Coronary artery (tissue), 2 donors: ENCODE measurements at regions not wholly inside any gene's neighbourhood (a gene's known extent, or its start where the extent isn't known, plus 50 kb on each side); places are given as distances from the start of the nearest gene placed in this dataset.

Source experiments
- DNase-seq: peaks from one replicate; pipeline ENCODE4 v3.0.0-alpha.2; 2017; ENCODE audit warnings: low spot score
- H3K27ac ChIP-seq, 2 donors: fragments of 200-600 bp; sonication (generic); one replicate each; pipeline ENCODE4 v1.5.1; 2016 to 2019
- H3K4me3 ChIP-seq: fragments of 200-600 bp; sonication (generic); 2 replicates; pipeline ENCODE4 v1.5.1; 2016; ENCODE audit warnings: mild to moderate bottlenecking, moderate library complexity
- CTCF ChIP-seq: fragments of 200-600 bp; sonication (generic); IDR thresholded peaks from one replicate; pipeline ENCODE4 v1.5.1; 2019; ENCODE audit warnings: antibody characterized with exemption

GRCh38 chr14:82861313-82861712 lies 1327.7 kb upstream of the SEL1L start:
- Histone ChIP-seq H3K27ac (no peak overlapping the region), H3K4me3 (no peak overlapping the region)
- DNase-seq: no peak
- TF ChIP-seq CTCF: no peak

GRCh38 chr14:82872494-82872893 lies 1338.8 kb upstream of the SEL1L start:
- no peak for TF ChIP-seq CTCF
- H3K27ac ChIP-seq: no peak overlapping the region
- no peak overlapping the region for H3K4me3 ChIP-seq
- no peak for DNase-seq

GRCh38 chr14:82878951-82879350 lies 1345.3 kb upstream of the SEL1L start:
- Histone ChIP-seq H3K4me3 (no peak overlapping the region), H3K27ac (no peak overlapping the region)
- DNase-seq: no peak
- TF ChIP-seq CTCF: no peak

- no peak for TF ChIP-seq CTCF
- Histone ChIP-seq H3K4me3 (no peak overlapping the region), H3K27ac (no peak overlapping the region)
- no peak for DNase-seq
Measured at GRCh38 chr14:82879949-82880535, 1346.4 kb upstream of the SEL1L start.

- TF ChIP-seq CTCF: no peak
- no peak overlapping the region for H3K4me3 ChIP-seq
- no peak overlapping the region for H3K27ac ChIP-seq
- DNase-seq: no peak
Measured at GRCh38 chr14:82886670-82887069, 1353.0 kb upstream of the SEL1L start.

DNA sequence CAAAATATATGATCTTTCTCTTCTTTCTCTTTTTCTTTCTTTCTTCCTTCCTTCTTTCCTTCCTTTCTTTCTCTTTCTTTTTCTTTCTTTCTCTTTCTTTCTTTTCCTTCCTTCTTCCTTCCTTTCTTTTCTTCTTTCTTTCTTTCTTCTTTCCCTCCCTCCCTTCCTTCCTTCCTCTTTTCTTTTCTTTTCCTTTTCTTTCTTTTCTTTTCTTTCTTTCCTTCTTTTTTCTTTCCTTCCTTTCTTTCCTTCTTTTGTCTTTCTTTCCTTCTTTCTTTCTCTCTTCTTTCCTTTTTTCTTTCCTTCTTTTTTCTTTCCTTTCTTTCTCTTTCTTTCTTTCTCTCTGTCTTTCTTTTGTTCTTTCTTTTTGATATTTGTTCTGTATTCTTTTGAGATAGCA lies 1356.0 kb upstream of the SEL1L start:
- DNase-seq: no peak
- TF ChIP-seq CTCF: no peak
- no peak overlapping the region for H3K4me3 ChIP-seq
- H3K27ac ChIP-seq: no peak overlapping the region

DNA sequence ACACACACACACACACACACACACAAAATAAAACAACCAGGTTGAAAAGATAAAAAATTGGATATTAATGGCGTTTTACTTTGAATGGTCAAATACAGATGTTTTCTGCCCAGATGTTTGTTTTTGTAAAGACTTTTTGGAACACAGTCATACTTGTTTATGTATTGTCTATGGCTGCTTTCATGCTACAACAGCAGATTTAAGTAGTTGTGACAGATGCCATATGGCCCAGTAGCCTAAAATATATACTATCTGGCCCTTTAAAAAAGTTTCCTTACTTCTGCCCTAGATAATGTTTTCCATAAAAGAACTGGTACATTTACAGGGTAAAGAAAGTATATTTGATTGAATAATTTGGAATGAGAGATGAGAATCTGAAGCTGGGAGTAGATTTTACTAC lies 1362.8 kb upstream of the SEL1L start:
- TF ChIP-seq CTCF: no peak
- Histone ChIP-seq H3K27ac (no peak overlapping the region), H3K4me3 (no peak overlapping the region)
- no peak for DNase-seq
